SK-N-SH treated with all-trans-retinoic acid at 6 μM for 48 hours (cell line): ENCODE measurements at regions not wholly inside any gene's neighbourhood (a gene's known extent, or its start where the extent isn't known, plus 50 kb on each side); places are given as distances from the start of the nearest gene placed in this dataset.

Experiments used
- ATAC-seq: fragments of 200-7000 bp; cut with Tn5 transposase; 3 replicates; pipeline ENCODE4 v1.9.1; 2020; ENCODE audit warnings: mild to moderate bottlenecking, moderate library complexity
- ARNTL ChIP-seq: fragments of 450-650 bp; formaldehyde crosslinking; IDR thresholded peaks from 2 replicates; pipeline ENCODE4 v1.5.0; 2020; ENCODE audit warnings: low read depth, mild to moderate bottlenecking, moderate library complexity, borderline replicate concordance
- BACH2 ChIP-seq: fragments of 250-450 bp; sonication (Bioruptor Pico); IDR thresholded peaks from 2 replicates; pipeline ENCODE4 v1.9.0; 2021; ENCODE audit warnings: mild to moderate bottlenecking, borderline replicate concordance
- CREB5 ChIP-seq: fragments of 250-450 bp; sonication (Bioruptor Pico); IDR thresholded peaks from 2 replicates; pipeline ENCODE4 v1.5.1; 2020; ENCODE audit warnings: low read depth, mild to moderate bottlenecking, moderate library complexity
- ESRRG ChIP-seq: fragments of 250-450 bp; sonication (Bioruptor Pico); IDR thresholded peaks from 2 replicates; pipeline ENCODE4 v1.6.1; 2021; ENCODE audit warnings: mild to moderate bottlenecking
- ISL1 ChIP-seq: fragments of 250-450 bp; sonication (Bioruptor Pico); IDR thresholded peaks from 2 replicates; pipeline ENCODE4 v2.1.2; 2022; ENCODE audit warnings: mild to moderate bottlenecking, moderate library complexity
- OSR1 ChIP-seq: fragments of 250-450 bp; sonication (Bioruptor Pico); IDR thresholded peaks from 2 replicates; pipeline ENCODE4 v1.8.0; 2022; ENCODE audit warnings: moderate library complexity, mild to moderate bottlenecking, inconsistent platforms
- POU6F1 ChIP-seq: fragments of 250-450 bp; sonication (Bioruptor Pico); IDR thresholded peaks from 2 replicates; pipeline ENCODE4 v1.8.0; 2021; ENCODE audit warnings: low read depth, mild to moderate bottlenecking, moderate library complexity, borderline replicate concordance
- PPARA ChIP-seq: fragments of 250-450 bp; sonication (Bioruptor Pico); IDR thresholded peaks from 2 replicates; pipeline ENCODE4 v1.5.0; 2020; ENCODE audit warnings: mild to moderate bottlenecking, borderline replicate concordance
- RARB ChIP-seq: fragments of 250-450 bp; sonication (Bioruptor Pico); IDR thresholded peaks from 2 replicates; pipeline ENCODE4 v1.8.0; 2021; ENCODE audit warnings: mild to moderate bottlenecking, moderate library complexity
- SNAI2 ChIP-seq: fragments of 250-450 bp; sonication (Bioruptor Pico); IDR thresholded peaks from 2 replicates; pipeline ENCODE4 v1.5.0; 2020; ENCODE audit warnings: mild to moderate bottlenecking, moderate library complexity
- TCF4 ChIP-seq: fragments of 250-450 bp; sonication (Bioruptor Pico); IDR thresholded peaks from 2 replicates; pipeline ENCODE4 v1.8.0; 2021; ENCODE audit warnings: mild to moderate bottlenecking, moderate library complexity, borderline replicate concordance
- TOX ChIP-seq: fragments of 250-450 bp; sonication (Bioruptor Pico); IDR thresholded peaks from 2 replicates; pipeline ENCODE4 v1.8.0; 2021; ENCODE audit warnings: mild to moderate bottlenecking, moderate library complexity, borderline replicate concordance
- TSHZ2 ChIP-seq: fragments of 250-450 bp; sonication (Bioruptor Pico); IDR thresholded peaks from 2 replicates; pipeline ENCODE4 v1.5.0; 2020; ENCODE audit warnings: mild to moderate bottlenecking, moderate library complexity
- ZC3H10 ChIP-seq: fragments of 250-450 bp; sonication (Bioruptor Pico); IDR thresholded peaks from 2 replicates; pipeline ENCODE4 v1.5.1; 2021; ENCODE audit warnings: mild to moderate bottlenecking, moderate library complexity
- ZFP3 ChIP-seq: fragments of 250-450 bp; sonication (Bioruptor Pico); IDR thresholded peaks from 2 replicates; pipeline ENCODE4 v1.5.0; 2020; ENCODE audit warnings: mild to moderate bottlenecking, moderate library complexity
- ZFP30 ChIP-seq: fragments of 450-650 bp; formaldehyde crosslinking; IDR thresholded peaks from 2 replicates; pipeline ENCODE4 v1.5.0; 2022; ENCODE audit warnings: mild to moderate bottlenecking, moderate library complexity
- ZNF565 ChIP-seq: fragments of 450-650 bp; formaldehyde crosslinking; conservative IDR thresholded peaks from 2 replicates; pipeline ENCODE4 v1.5.0; 2020; ENCODE audit warnings: low read depth, mild to moderate bottlenecking, moderate library complexity
- ZNF8 ChIP-seq: fragments of 450-650 bp; formaldehyde crosslinking; IDR thresholded peaks from 2 replicates; pipeline ENCODE4 v1.5.0; 2020; ENCODE audit warnings: mild to moderate bottlenecking, moderate library complexity
- TF ChIP-seq, protein P1 (sequence below): fragments of 250-450 bp; sonication (Bioruptor Pico); IDR thresholded peaks from 2 replicates; pipeline ENCODE4 v1.8.0; 2020; ENCODE audit warnings: mild to moderate bottlenecking, moderate library complexity, borderline replicate concordance
- TF ChIP-seq, protein P2 (sequence below): fragments of 250-450 bp; sonication (Bioruptor Pico); IDR thresholded peaks from 2 replicates; pipeline ENCODE4 v1.5.1; 2021; ENCODE audit warnings: mild to moderate bottlenecking, moderate library complexity

DNA sequence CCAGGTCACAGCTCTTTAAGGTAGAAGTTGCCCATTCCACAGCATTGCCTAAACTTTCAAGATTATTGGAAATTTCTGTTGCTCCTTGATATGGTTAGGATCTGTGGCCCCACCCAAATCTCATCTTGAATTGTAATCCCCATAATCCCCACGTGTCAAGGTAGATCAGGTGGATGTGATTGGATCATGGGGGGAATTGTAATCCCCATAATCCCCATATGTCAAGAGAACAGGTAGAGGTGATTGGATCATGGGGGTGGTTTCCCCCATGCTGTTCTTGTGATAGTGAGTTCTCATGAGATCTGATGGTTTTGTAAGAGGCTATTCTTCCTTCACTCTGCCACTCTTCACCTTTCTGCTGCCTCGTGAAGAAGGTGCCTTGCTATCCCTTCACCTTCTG is 327.4 kb upstream of the MAP3K7 start (continued):
- TF ChIP-seq, protein P1, sequence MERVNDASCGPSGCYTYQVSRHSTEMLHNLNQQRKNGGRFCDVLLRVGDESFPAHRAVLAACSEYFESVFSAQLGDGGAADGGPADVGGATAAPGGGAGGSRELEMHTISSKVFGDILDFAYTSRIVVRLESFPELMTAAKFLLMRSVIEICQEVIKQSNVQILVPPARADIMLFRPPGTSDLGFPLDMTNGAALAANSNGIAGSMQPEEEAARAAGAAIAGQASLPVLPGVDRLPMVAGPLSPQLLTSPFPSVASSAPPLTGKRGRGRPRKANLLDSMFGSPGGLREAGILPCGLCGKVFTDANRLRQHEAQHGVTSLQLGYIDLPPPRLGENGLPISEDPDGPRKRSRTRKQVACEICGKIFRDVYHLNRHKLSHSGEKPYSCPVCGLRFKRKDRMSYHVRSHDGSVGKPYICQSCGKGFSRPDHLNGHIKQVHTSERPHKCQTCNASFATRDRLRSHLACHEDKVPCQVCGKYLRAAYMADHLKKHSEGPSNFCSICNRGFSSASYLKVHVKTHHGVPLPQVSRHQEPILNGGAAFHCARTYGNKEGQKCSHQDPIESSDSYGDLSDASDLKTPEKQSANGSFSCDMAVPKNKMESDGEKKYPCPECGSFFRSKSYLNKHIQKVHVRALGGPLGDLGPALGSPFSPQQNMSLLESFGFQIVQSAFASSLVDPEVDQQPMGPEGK (CRISPR knock-in tag), result no peak
- TF ChIP-seq OSR1 (no peak), ARNTL (CRISPR knock-in tag) (no peak), ZFP3 (CRISPR knock-in tag) (no peak), BACH2 (CRISPR knock-in tag) (no peak), ESRRG (CRISPR knock-in tag) (no peak), TOX (CRISPR knock-in tag) (no peak), ZNF8 (no peak)
- TF ChIP-seq, protein P2, sequence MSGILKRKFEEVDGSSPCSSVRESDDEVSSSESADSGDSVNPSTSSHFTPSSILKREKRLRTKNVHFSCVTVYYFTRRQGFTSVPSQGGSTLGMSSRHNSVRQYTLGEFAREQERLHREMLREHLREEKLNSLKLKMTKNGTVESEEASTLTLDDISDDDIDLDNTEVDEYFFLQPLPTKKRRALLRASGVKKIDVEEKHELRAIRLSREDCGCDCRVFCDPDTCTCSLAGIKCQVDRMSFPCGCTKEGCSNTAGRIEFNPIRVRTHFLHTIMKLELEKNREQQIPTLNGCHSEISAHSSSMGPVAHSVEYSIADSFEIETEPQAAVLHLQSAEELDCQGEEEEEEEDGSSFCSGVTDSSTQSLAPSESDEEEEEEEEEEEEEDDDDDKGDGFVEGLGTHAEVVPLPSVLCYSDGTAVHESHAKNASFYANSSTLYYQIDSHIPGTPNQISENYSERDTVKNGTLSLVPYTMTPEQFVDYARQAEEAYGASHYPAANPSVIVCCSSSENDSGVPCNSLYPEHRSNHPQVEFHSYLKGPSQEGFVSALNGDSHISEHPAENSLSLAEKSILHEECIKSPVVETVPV, result no peak

DNA sequence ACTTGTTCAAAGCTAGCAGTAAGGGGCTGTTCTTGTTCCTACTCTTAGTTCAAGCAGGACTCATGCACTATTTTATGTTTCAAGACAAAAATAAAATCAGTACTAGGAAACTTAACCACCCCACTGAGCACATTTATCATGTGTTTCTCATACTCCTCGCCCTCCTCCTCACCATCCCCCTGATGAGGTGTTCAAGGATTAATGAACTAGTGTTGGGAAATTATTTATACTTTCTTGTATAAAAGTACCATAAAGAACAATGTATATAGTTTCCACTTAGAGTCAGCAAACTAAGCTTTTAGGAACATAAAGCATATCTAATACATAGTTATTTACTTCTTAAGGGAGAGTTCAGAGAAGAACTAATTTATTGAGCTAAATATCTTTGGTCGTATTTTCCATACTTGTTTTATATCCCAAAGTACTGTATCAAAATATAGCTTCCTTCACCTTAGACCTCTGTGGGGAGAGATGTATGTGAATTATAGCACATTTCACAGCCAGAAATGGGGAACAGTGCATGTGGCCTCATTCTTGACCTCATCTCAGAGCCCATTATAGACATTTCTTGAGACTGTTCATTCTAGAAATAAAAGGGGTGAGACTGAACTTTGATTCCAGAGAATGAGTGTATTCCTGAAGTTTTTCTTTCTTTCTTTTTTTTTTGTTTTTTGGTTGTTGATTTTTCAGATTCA is 326.5 kb upstream of the MAP3K7 start:
- TF ChIP-seq RARB (CRISPR knock-in tag), result no peak
- no peak for TF ChIP-seq TCF4 (CRISPR knock-in tag)
- no peak for TF ChIP-seq PPARA (CRISPR knock-in tag)
- TF ChIP-seq, protein P2, result no peak
- TF ChIP-seq POU6F1 (CRISPR knock-in tag), result no peak
- TF ChIP-seq TSHZ2, result no peak
- no peak for TF ChIP-seq ISL1 (CRISPR knock-in tag)
- no peak for TF ChIP-seq ZNF565 (CRISPR knock-in tag)
- no peak for TF ChIP-seq SNAI2
- TF ChIP-seq CREB5 (CRISPR knock-in tag), result no peak
- no peak for TF ChIP-seq ZFP30 (CRISPR knock-in tag)
- no peak for TF ChIP-seq ZNF8
- TF ChIP-seq, protein P1 (CRISPR knock-in tag), result no peak
- no peak for TF ChIP-seq ZC3H10 (CRISPR knock-in tag)
- ATAC-seq, result no peak
